ENCODE measurements at regions not wholly inside any gene's neighbourhood (a gene's known extent, or its start where the extent isn't known, plus 50 kb on each side); places are given as distances from the start of the nearest gene placed in this dataset.

DNA sequence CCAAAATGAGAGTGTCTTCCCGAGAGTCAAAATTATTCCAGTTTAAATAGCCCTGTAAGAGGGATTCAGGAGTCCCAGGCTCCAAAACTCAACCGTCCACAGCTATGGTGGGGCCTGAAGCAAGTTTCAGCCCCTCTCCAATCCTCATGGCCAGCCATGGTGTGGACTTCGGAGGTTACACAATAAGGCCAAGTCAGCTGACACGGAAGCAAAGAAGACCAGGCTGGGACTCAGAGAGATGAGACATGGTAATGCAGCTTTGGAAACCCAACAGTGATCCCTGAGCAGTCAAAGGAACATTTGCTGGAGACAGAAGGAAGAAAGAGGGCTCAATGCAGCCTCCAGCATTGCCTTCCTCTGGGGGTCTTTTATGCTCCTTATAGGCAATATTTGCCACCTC, 324.6 kb upstream of the TLE3 start:
- intact Hi-C loops (cut with DNase I; ENCODE audit: low total_unique reads): no loop called here
- Histone ChIP-seq H3K4me3 (no peak overlapping the region), H3K27ac (no peak overlapping the region), H3K27me3 (no peaks in the 10 kb centered on the region), H3K4me1 (peaks cover 0 to 18% (median 5%) of the 10 kb centered on the region in 4 donors), H3K9me3 (no peaks in the 10 kb centered on the region), H3K36me3 (no peaks in the 10 kb centered on the region)
- WGBS, 5 donors: 82 to 96% (median 95%) methylated on average over 4 of the region's 4 CpGs
- DNase-seq: no peak
- TF ChIP-seq EP300 (IDR thresholded peaks at IDR 0.05): no peak
- no peak for TF ChIP-seq POLR2AphosphoS5 (IDR thresholded peaks at IDR 0.05)

DNA sequence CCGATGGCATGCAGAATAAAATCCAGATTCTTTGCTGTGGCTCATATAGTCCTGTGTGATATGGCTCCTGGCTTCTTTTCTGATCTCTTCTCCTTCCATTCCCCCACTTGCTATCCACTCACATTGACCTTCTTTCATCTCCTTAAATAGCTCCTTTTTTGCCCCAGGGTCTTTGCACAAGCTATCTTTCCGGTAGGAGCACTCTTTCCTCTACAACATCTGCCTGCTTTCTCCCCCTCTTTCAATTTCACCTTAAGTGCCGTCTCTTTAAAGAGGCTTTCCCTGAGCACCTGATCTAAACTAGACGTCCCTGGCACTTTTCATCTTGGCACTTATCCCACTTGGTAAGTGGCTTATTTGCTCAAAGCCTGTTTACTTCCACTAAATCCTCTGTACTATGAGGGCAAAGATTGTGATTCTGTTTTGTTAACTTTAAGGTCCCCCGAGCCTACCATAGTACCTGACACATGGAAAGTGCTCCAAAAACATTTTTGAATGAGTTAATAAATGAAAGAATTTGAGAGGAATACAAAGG, 323.3 kb upstream of the TLE3 start:
- intact Hi-C loops (cut with DNase I; ENCODE audit: low total_unique reads): no loop called here
- H3K27me3 ChIP-seq: no peaks in the 10 kb centered on the region
- H3K27ac ChIP-seq: peak overlapping the region in 1 of 5 donors; percentile 20
- no peak overlapping the region for H3K4me3 ChIP-seq
- H3K9me3 ChIP-seq: no peaks in the 10 kb centered on the region
- H3K4me1 ChIP-seq: peaks cover 0 to 18% (median 5%) of the 10 kb centered on the region in 4 donors
- WGBS, 5 donors: 31 to 41% (median 36%) methylated on average over 5 of the region's 5 CpGs
- no peak for TF ChIP-seq POLR2A (IDR thresholded peaks at IDR 0.05)
- no peak for TF ChIP-seq POLR2AphosphoS5 (IDR thresholded peaks at IDR 0.05)
- no peaks in the 10 kb centered on the region for H3K36me3 ChIP-seq
- peak; percentile 54 to 59 for DNase-seq

DNA sequence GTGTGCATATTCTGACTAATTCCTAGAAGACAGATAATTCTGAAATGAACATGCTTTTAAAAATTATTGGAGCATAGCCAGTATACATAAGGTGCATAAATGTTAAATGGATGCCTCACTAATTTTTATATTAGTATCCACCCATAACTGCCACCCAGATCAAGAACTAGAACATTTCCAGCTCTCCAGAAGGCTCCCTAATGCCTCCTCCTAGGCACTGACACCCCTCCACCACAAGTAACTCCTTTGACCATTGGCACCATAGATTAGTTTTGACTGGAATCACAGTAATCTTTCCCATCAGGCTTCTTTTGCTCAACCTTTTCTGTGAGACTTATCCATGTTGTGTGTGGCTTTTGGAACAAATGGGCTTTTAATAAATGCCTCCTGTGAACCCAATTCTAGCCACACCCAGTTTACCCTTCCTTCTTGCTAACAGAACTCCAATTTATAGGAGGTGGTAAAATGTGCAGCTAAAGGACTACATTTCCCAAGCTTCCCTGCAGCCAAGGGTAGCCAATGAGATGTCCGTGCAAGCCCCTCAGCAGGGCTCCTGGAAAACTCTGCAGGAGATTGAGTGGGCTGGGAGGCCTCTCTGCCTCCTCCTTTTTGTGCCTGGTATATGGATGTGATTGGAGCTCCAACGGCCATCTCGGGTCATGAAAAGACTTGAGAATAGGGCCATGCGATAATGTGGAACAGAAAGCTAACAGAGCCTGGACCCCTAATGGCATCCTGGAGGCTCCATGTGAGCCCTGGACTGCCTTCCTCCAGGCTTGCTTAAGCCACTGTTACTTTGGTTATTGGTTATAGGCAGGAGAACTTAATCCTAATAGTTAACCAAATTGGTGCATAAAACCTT, 322.6 kb upstream of the TLE3 start:
- DNase-seq: no peak
- no peaks in the 10 kb centered on the region for H3K27me3 ChIP-seq
- TF ChIP-seq POLR2A (IDR thresholded peaks at IDR 0.05) (no peak), EP300 (IDR thresholded peaks at IDR 0.05) (no peak)
- intact Hi-C loops (cut with DNase I; ENCODE audit: low total_unique reads): no loop called here
- no peaks in the 10 kb centered on the region for H3K36me3 ChIP-seq
- H3K4me3 ChIP-seq: no peak overlapping the region
- peaks cover 0 to 18% (median 5%) of the 10 kb centered on the region in 4 donors for H3K4me1 ChIP-seq
- 53 to 68% (median 60%) methylated on average over 4 of the region's 4 CpGs for WGBS, 5 donors
- no peak overlapping the region for H3K27ac ChIP-seq
- H3K9me3 ChIP-seq: no peaks in the 10 kb centered on the region

DNA sequence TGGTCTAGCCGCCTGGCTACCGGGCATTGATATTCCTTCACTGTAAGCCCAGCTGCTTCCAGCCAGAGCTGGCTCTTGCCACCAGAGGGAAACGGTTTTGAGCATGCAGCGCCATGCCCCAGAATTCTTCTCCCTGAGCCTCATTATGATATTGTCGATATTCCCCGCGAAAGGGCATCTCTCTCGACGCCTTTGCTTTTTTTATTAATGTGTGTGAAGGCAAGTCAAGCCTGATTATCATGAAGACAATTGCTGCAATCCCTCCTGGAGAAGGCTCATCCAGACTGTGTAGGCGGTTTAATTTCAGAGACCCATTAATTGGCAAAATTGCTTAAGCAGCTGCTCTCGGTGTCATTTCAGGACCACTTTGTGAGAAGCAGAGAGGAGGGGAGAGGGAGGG, 321.2 kb upstream of the TLE3 start:
- H3K4me1 ChIP-seq: peaks cover 0 to 14% (median 5%) of the 10 kb centered on the region in 4 donors
- H3K27me3 ChIP-seq: no peaks in the 10 kb centered on the region
- H3K36me3 ChIP-seq: no peaks in the 10 kb centered on the region
- no peak for DNase-seq
- no peak for TF ChIP-seq EP300 (IDR thresholded peaks at IDR 0.05)
- no peak for TF ChIP-seq POLR2AphosphoS5 (IDR thresholded peaks at IDR 0.05)
- TF ChIP-seq POLR2A (IDR thresholded peaks at IDR 0.05): no peak
- TF ChIP-seq, protein P1, sequence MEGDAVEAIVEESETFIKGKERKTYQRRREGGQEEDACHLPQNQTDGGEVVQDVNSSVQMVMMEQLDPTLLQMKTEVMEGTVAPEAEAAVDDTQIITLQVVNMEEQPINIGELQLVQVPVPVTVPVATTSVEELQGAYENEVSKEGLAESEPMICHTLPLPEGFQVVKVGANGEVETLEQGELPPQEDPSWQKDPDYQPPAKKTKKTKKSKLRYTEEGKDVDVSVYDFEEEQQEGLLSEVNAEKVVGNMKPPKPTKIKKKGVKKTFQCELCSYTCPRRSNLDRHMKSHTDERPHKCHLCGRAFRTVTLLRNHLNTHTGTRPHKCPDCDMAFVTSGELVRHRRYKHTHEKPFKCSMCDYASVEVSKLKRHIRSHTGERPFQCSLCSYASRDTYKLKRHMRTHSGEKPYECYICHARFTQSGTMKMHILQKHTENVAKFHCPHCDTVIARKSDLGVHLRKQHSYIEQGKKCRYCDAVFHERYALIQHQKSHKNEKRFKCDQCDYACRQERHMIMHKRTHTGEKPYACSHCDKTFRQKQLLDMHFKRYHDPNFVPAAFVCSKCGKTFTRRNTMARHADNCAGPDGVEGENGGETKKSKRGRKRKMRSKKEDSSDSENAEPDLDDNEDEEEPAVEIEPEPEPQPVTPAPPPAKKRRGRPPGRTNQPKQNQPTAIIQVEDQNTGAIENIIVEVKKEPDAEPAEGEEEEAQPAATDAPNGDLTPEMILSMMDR (IDR thresholded peaks at IDR 0.05): no peak
- WGBS, 5 donors: 87 to 95% (median 91%) methylated on average over 11 of the region's 11 CpGs
- H3K27ac ChIP-seq: no peak overlapping the region
- no peaks in the 10 kb centered on the region for H3K9me3 ChIP-seq
- H3K4me3 ChIP-seq: no peak overlapping the region
- intact Hi-C loops (cut with DNase I; ENCODE audit: low total_unique reads): no loop called here

DNA sequence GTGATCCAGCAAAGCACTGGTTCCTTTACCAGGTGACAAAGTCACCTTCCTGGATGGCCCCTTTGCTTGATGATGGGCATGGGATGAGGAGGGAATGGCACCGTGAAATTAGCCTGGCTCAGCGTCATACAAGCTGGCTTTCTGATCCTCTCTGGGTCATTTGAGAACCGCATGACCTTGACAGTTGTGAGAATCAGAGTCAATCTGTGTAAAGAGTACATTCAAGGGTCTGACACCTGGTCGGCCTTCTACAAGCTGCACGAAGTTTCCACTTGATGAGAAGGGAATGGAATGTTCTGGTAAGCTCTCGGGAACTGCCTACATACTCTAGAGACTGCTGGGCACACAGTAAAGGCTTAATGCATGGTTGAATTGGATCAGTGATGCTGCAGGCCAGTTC, 319.8 kb upstream of the TLE3 start:
- intact Hi-C loops (cut with DNase I; ENCODE audit: low total_unique reads): no loop called here
- 87 to 95% (median 93%) methylated on average over 6 of the region's 6 CpGs for WGBS, 5 donors
- peaks cover 0 to 14% (median 5%) of the 10 kb centered on the region in 4 donors for H3K4me1 ChIP-seq
- no peak overlapping the region for H3K4me3 ChIP-seq
- no peaks in the 10 kb centered on the region for H3K27me3 ChIP-seq
- TF ChIP-seq EP300 (IDR thresholded peaks at IDR 0.05): no peak
- TF ChIP-seq POLR2AphosphoS5 (IDR thresholded peaks at IDR 0.05): no peak
- TF ChIP-seq POLR2A (IDR thresholded peaks at IDR 0.05): no peak
- TF ChIP-seq, protein P1 (IDR thresholded peaks at IDR 0.05): no peak
- H3K36me3 ChIP-seq: no peaks in the 10 kb centered on the region
- no peak for DNase-seq
- H3K27ac ChIP-seq: no peak overlapping the region
- H3K9me3 ChIP-seq: no peaks in the 10 kb centered on the region

Measured in stomach (tissue), 8 donors.